Sciatic nerve (tissue), 2 donors: ENCODE measurements at regions not wholly inside any gene's neighbourhood (a gene's known extent, or its start where the extent isn't known, plus 50 kb on each side); places are given as distances from the start of the nearest gene placed in this dataset.

Experiments
- ATAC-seq: fragments of 200-7000 bp; cut with Tn5 transposase; one replicate; pipeline ENCODE4 v1.9.1; 2020; ENCODE audit warnings: mild to moderate bottlenecking, moderate library complexity
- DNase-seq: peaks from one replicate; pipeline ENCODE4 v3.0.0-alpha.2; 2020; ENCODE audit warnings: low spot score
- intact Hi-C: fragments of 100-400 bp; cut with DNase I; formaldehyde crosslinking; loops from one replicate; pipeline ENCODE4 v1.14.2; 2022
- donor health status: DM: no; HTN: no; CAD: no.
- donor health status: DM: no; HTN: no; CAD: no.

GRCh38 chr17:79150035-79150733, 75.6 kb downstream of the ENGASE start:
- intact Hi-C loops, result no loop called here
- no peak for ATAC-seq
- DNase-seq, result no peak

- ATAC-seq (no peak), DNase-seq (no peak)
- intact Hi-C loops, result no loop called here
Measured at GRCh38 chr17:79148584-79148983, 74.0 kb downstream of the ENGASE start.

GRCh38 chr17:79147746-79148506, 73.3 kb downstream of the ENGASE start:
- intact Hi-C loops, result no loop called here
- ATAC-seq (no peak), DNase-seq (no peak)

GRCh38 chr17:79146562-79146961, 71.9 kb downstream of the ENGASE start:
- DNase-seq (no peak), ATAC-seq (no peak)
- intact Hi-C loops, result no loop called here

GRCh38 chr17:79145548-79145947, 70.9 kb downstream of the ENGASE start:
- ATAC-seq (no peak), DNase-seq (no peak)
- intact Hi-C loops, result no loop called here

GRCh38 chr17:79144133-79144532, 69.5 kb downstream of the ENGASE start:
- intact Hi-C loops, result no loop called here
- ATAC-seq (no peak), DNase-seq (no peak)

- intact Hi-C loops, result no loop called here
- no peak for ATAC-seq
- no peak for DNase-seq
Measured at GRCh38 chr17:79142375-79142774, 67.8 kb downstream of the ENGASE start.

- no peak for DNase-seq
- intact Hi-C loops, result no loop called here
- no peak for ATAC-seq
Measured at GRCh38 chr17:79141578-79142355, 67.1 kb downstream of the ENGASE start.

- no peak for DNase-seq
- intact Hi-C loops, result no loop called here
- ATAC-seq, result no peak
Measured at GRCh38 chr17:79138826-79139225, 64.2 kb downstream of the ENGASE start.

- no peak for DNase-seq
- intact Hi-C loops, result no loop called here
- ATAC-seq, result no peak
Measured at GRCh38 chr17:79137789-79138165, 63.2 kb downstream of the ENGASE start.

GRCh38 chr17:79137015-79137788, 62.6 kb downstream of the ENGASE start:
- intact Hi-C loops, result no loop called here
- ATAC-seq (peak; percentile 24), DNase-seq (no peak)

- intact Hi-C loops, result no loop called here
- DNase-seq (no peak), ATAC-seq (no peak)
Measured at GRCh38 chr17:79136596-79136995, 62.0 kb downstream of the ENGASE start.
